CD4-positive, alpha-beta T cell (primary cell): ENCODE measurements at regions not wholly inside any gene's neighbourhood (a gene's known extent, or its start where the extent isn't known, plus 50 kb on each side); places are given as distances from the start of the nearest gene placed in this dataset.
A peak's percentile ranks its signal among the peaks of the same experiment; 100 is the strongest.

Experiments used
- ATAC-seq: fragments of 200-7000 bp; cut with Tn5 transposase; one replicate; pipeline ENCODE4 v1.10.0; 2022; ENCODE audit warnings: mild to moderate bottlenecking; ENCODE audit not compliant: poor library complexity
- CTCF ChIA-PET: fragments of 350-600 bp; sonication (Branson Sonifier 250); formaldehyde crosslinking; loops from one replicate; lab custom pipeline; 2021; ENCODE audit warnings: antibody characterized with exemption, inconsistent platforms; lab: Charles Lee
- POLR2A ChIA-PET: fragments of 350-600 bp; sonication (Branson Sonifier 250); formaldehyde crosslinking; loops from one replicate; lab custom pipeline; 2021; ENCODE audit warnings: antibody characterized with exemption, inconsistent platforms; lab: Charles Lee
- DNase-seq, 14 experiments: peaks; one replicate each; pipeline ENCODE4 v3.0.0-alpha.2; 2013 to 2020; ENCODE audit warnings: mixed read lengths in 2 of 14
- H3K27ac ChIP-seq, 2 donors: one replicate each; pipeline versions ENCODE4 v1.5.1 to v1.7.0; 2013; ENCODE audit warnings: low read length in 2 of 2, low read depth in 1 of 2, mild to moderate bottlenecking in 1 of 2
- H3K27me3 ChIP-seq, 2 experiments: 1 replicate in 1 of 2; 2 replicates in 1 of 2; pipeline versions ENCODE4 v1.6.1 to v1.7.0; 2013; ENCODE audit warnings: low read length in 2 of 2, control low read depth in 1 of 2, mild to moderate bottlenecking in 1 of 2, moderate library complexity in 1 of 2; ENCODE audit not compliant: insufficient read depth in 2 of 2, control insufficient read depth in 1 of 2
- H3K36me3 ChIP-seq: one replicate; pipeline ENCODE4 v1.6.1; 2013; ENCODE audit warnings: low read length, control low read depth; ENCODE audit not compliant: insufficient read depth
- H3K4me1 ChIP-seq: one replicate; pipeline ENCODE4 v1.6.1; 2013; ENCODE audit warnings: low read length, control low read depth; ENCODE audit not compliant: insufficient read depth
- H3K4me3 ChIP-seq: one replicate; pipeline ENCODE4 v1.5.1; 2013; ENCODE audit warnings: mild to moderate bottlenecking, low read length, moderate library complexity
- H3K9me3 ChIP-seq, 2 experiments: 1 replicate in 1 of 2; 2 replicates in 1 of 2; pipeline versions ENCODE4 v1.6.1 to v1.7.0; 2013; ENCODE audit warnings: low read length in 2 of 2, mild to moderate bottlenecking in 2 of 2, control low read depth in 1 of 2, moderate library complexity in 1 of 2; ENCODE audit not compliant: control insufficient read depth in 1 of 2, insufficient read depth in 1 of 2
- H3K27ac Mint-ChIP-seq: one replicate; pipeline ENCODE4 v1.8.0; 2020; ENCODE audit warnings: mixed read lengths
- H3K27me3 Mint-ChIP-seq: one replicate; pipeline ENCODE4 v1.8.0; 2021; ENCODE audit warnings: mixed read lengths
- H3K36me3 Mint-ChIP-seq: one replicate; pipeline ENCODE4 v1.8.0; 2021; ENCODE audit warnings: low read depth, mixed read lengths
- H3K4me1 Mint-ChIP-seq: one replicate; pipeline ENCODE4 v1.8.0; 2021; ENCODE audit warnings: low read depth, mixed read lengths
- H3K4me3 Mint-ChIP-seq: one replicate; pipeline ENCODE4 v1.8.0; 2020; ENCODE audit warnings: mild to moderate bottlenecking, mixed read lengths
- H3K9me3 Mint-ChIP-seq: one replicate; pipeline ENCODE4 v1.8.0; 2020; ENCODE audit warnings: mixed read lengths
- intact Hi-C, 2 experiments: fragments of 100-400 bp; cut with DNase I in 1 of 2; cut with micrococcal nuclease in 1 of 2; formaldehyde crosslinking; loops; one replicate each; pipeline versions ENCODE4 v1.15.1 to v1.9.0; 2023 to 2025; cut with DNase I, micrococcal nuclease
- TF ChIP-seq, protein P1 (sequence below): fragments of 200-600 bp; IDR thresholded peaks from one replicate; pipeline ENCODE4 v1.8.0; 2022; ENCODE audit warnings: antibody characterized with exemption, mild to moderate bottlenecking

DNA sequence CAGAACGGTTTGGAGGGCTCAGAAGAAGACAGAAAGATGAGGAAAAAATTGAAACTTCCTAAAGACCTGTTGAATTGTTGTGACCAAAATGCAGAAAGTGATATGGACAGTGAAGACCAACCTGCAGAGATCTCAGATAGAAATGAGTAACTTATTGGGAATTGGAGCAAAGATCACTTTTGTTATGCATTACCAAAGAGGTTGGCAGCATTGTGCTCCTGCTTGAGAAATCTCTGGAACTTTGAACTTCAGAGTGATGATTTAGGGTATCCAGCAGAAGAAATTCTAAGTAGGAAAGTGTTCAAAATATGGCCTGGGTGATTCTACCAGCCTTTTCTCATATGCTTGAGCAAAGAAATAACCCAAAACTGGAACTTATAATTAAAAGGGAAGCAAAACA lies 136.0 kb downstream of the GJA1 start:
- no peak overlapping the region for H3K4me3 ChIP-seq
- H3K4me3 Mint-ChIP-seq: no peak overlapping the region
- peaks cover 4% of the 10 kb centered on the region for H3K36me3 Mint-ChIP-seq

DNA sequence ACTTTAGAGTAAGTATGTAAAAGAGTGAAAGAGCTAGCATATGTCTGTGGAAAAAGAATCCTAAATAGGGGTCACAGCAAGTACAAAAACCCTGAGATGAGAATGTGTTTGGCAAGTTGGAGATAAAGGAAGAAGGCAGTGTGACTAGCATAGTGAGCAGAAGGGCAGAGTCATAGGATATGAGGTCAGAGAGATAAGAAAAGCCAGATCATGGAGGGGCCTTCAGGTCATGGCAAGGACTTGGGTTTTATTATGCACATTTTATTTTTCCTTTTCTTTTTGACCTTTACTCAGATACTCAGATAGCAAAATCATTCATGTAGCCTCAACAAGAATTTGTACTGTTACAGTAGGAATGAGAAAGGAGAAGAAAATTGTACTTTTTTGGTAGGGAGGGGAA lies 138.0 kb downstream of the GJA1 start:
- H3K9me3 Mint-ChIP-seq: peaks cover 4% of the 10 kb centered on the region
- TF ChIP-seq, protein P1, sequence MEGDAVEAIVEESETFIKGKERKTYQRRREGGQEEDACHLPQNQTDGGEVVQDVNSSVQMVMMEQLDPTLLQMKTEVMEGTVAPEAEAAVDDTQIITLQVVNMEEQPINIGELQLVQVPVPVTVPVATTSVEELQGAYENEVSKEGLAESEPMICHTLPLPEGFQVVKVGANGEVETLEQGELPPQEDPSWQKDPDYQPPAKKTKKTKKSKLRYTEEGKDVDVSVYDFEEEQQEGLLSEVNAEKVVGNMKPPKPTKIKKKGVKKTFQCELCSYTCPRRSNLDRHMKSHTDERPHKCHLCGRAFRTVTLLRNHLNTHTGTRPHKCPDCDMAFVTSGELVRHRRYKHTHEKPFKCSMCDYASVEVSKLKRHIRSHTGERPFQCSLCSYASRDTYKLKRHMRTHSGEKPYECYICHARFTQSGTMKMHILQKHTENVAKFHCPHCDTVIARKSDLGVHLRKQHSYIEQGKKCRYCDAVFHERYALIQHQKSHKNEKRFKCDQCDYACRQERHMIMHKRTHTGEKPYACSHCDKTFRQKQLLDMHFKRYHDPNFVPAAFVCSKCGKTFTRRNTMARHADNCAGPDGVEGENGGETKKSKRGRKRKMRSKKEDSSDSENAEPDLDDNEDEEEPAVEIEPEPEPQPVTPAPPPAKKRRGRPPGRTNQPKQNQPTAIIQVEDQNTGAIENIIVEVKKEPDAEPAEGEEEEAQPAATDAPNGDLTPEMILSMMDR: no peak
- intact Hi-C loops: no loop called here
- no peaks in the 10 kb centered on the region for H3K4me1 ChIP-seq
- no peak overlapping the region for H3K4me3 Mint-ChIP-seq
- H3K27ac ChIP-seq: no peak overlapping the region
- ATAC-seq (no peak), DNase-seq (no peak)
- CTCF ChIA-PET: no interaction called here
- H3K4me3 ChIP-seq: no peak overlapping the region
- peaks cover 4% of the 10 kb centered on the region for H3K36me3 Mint-ChIP-seq
- H3K4me1 Mint-ChIP-seq: peaks cover 13% of the 10 kb centered on the region
- POLR2A ChIA-PET: interaction anchor here (0.6 to 0.7 kb wide), 2 partner anchors 235 to 244 kb away, joined by 5 read pairs; no protein-coding TSS in a partner anchor
- no peaks in the 10 kb centered on the region for H3K36me3 ChIP-seq
- peaks cover 0 to 13% of the 10 kb centered on the region in 2 experiments for H3K9me3 ChIP-seq
- peak overlapping the region; percentile 0 for H3K27ac Mint-ChIP-seq
- H3K27me3 Mint-ChIP-seq: no peaks in the 10 kb centered on the region
- no peaks in the 10 kb centered on the region for H3K27me3 ChIP-seq

More for the DNA sequence above, 136.0 kb downstream of the GJA1 start:
- Mint-ChIP-seq H3K9me3 (peaks cover 4% of the 10 kb centered on the region), H3K4me1 (peaks cover 13% of the 10 kb centered on the region), H3K27ac (no peak overlapping the region), H3K27me3 (no peaks in the 10 kb centered on the region)
- Histone ChIP-seq H3K27me3 (no peaks in the 10 kb centered on the region), H3K27ac (no peak overlapping the region), H3K9me3 (peaks cover 0 to 13% of the 10 kb centered on the region in 2 experiments), H3K36me3 (no peaks in the 10 kb centered on the region), H3K4me1 (no peaks in the 10 kb centered on the region)
- POLR2A ChIA-PET: no interaction called here
- intact Hi-C loops: no loop called here
- DNase-seq (no peak), ATAC-seq (no peak)
- TF ChIP-seq, protein P1: no peak
- CTCF ChIA-PET: no interaction called here

DNA sequence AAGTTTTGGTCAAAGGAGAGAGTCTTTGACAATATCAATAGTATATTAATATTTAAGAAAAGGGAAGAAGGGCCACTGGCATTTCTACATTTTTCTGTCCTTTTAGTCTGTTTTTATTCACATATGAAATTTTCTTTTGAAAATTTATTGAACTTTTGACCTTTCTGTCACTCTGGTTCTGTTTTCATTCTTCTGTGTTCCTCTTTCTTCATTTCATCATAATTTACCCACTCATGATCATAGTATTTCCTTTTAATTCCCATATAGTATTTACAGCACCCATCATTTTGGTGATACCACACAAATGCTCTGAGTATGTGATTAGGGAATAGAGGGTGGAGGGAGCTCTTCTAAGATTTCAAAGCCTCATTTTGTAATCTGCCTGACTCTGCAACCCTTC lies 142.8 kb downstream of the GJA1 start:
- Mint-ChIP-seq H3K4me1 (peaks cover 12% of the 10 kb centered on the region), H3K4me3 (no peak overlapping the region), H3K36me3 (no peaks in the 10 kb centered on the region), H3K9me3 (no peaks in the 10 kb centered on the region), H3K27ac (no peak overlapping the region), H3K27me3 (no peaks in the 10 kb centered on the region)
- H3K4me3 ChIP-seq: no peak overlapping the region
- ATAC-seq (no peak), DNase-seq (no peak)
- H3K27ac ChIP-seq: no peak overlapping the region
- TF ChIP-seq, protein P1: no peak
- POLR2A ChIA-PET: no interaction called here
- CTCF ChIA-PET: no interaction called here
- no peaks in the 10 kb centered on the region for H3K4me1 ChIP-seq
- H3K27me3 ChIP-seq: no peaks in the 10 kb centered on the region
- peaks cover 0 to 5% of the 10 kb centered on the region in 2 experiments for H3K9me3 ChIP-seq
- intact Hi-C loops: no loop called here
- H3K36me3 ChIP-seq: no peaks in the 10 kb centered on the region
